ENCODE measurements at regions not wholly inside any gene's neighbourhood (a gene's known extent, or its start where the extent isn't known, plus 50 kb on each side); places are given as distances from the start of the nearest gene placed in this dataset.
"Not testable (repeated sequence)": the region's sequence is repeated elsewhere in the genome, so short reads cannot be mapped to it uniquely, and the experiment has no call there.

GRCh38 chr5:91315701-91316100 is 67.4 kb downstream of the ARRDC3 start:
- DNase-seq = no peak

- DNase-seq = peak; percentile 89
Observed at GRCh38 chr5:91313757-91314673, 69.1 kb downstream of the ARRDC3 start.

GRCh38 chr5:91312698-91313097 is 70.4 kb downstream of the ARRDC3 start:
- no peak for DNase-seq

- DNase-seq = peak; percentile 85
Observed at GRCh38 chr5:91311697-91312501, 71.2 kb downstream of the ARRDC3 start.

- no peak for DNase-seq
Observed at GRCh38 chr5:91311168-91311696, 71.9 kb downstream of the ARRDC3 start.

GRCh38 chr5:91308157-91308556 is 75.0 kb downstream of the ARRDC3 start:
- not testable (repeated sequence) for DNase-seq

GRCh38 chr5:91307048-91307447 is 76.1 kb downstream of the ARRDC3 start:
- no peak for DNase-seq

GRCh38 chr5:91306497-91306896 is 76.6 kb downstream of the ARRDC3 start:
- DNase-seq = no peak

GRCh38 chr5:91305640-91306039 is 77.5 kb downstream of the ARRDC3 start:
- DNase-seq = no peak

- not testable (repeated sequence) for DNase-seq
Observed at GRCh38 chr5:91304015-91304414, 79.1 kb downstream of the ARRDC3 start.

GRCh38 chr5:91302958-91303357 is 80.2 kb downstream of the ARRDC3 start:
- no peak for DNase-seq

GRCh38 chr5:91302305-91302704 is 80.8 kb downstream of the ARRDC3 start:
- DNase-seq = no peak

GRCh38 chr5:91301106-91301846 is 81.8 kb downstream of the ARRDC3 start:
- no peak for DNase-seq

GRCh38 chr5:91297994-91298393 is 85.1 kb downstream of the ARRDC3 start:
- no peak for DNase-seq

GRCh38 chr5:91296674-91297143 is 86.4 kb downstream of the ARRDC3 start:
- no peak for DNase-seq

- DNase-seq = not testable (repeated sequence)
Observed at GRCh38 chr5:91296102-91296501, 87.0 kb downstream of the ARRDC3 start.

GRCh38 chr5:91293131-91293530 is 90.0 kb downstream of the ARRDC3 start:
- peak; percentile 63 for DNase-seq

GRCh38 chr5:91291628-91292569 is 91.2 kb downstream of the ARRDC3 start:
- no peak for DNase-seq

GRCh38 chr5:91288118-91288916 is 94.8 kb downstream of the ARRDC3 start:
- DNase-seq = no peak

GRCh38 chr5:91285062-91285461 is 98.1 kb downstream of the ARRDC3 start:
- DNase-seq = not testable (repeated sequence)

- DNase-seq = no peak
Observed at GRCh38 chr5:91283899-91284298, 99.2 kb downstream of the ARRDC3 start.

Data from RPMI8226 (cell line).